ENCODE measurements at regions not wholly inside any gene's neighbourhood (a gene's known extent, or its start where the extent isn't known, plus 50 kb on each side); places are given as distances from the start of the nearest gene placed in this dataset.

DNA sequence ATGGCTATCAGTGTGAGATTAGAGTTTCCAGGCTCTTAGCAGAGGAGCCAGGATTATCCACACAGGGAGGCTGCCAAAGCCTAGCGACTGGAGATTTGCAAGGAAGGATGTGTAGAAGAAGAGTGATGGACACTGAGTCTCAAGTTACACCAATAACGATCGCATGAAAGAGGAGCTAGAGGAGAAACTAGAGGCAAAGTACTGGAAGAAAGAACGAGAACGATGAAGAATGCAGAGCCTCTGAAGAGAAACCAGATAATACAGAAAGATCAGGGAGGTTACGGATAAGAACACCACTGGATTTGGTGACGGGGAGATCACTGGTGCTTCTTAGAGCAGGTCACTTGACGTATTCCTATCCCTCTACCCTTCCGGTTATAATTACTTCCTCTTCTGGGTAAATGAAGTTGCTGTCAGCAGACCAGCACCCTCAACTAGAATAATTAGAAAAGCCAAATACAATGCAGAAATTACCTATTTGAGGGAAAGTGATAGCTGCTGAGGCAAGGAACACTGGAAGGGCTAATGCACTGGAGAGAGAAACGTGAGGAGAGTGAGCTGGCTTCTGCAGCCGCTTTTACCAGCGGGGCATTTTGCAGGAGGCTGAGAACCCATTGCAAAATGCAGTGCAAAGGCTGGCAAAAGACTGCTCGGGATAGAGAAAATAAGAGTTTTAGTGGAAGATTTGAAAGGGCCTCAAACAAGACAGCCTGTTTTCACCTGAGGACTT is 93.1 kb upstream of the HIF1A start:
- Histone ChIP-seq H3K4me2 (ENCODE audit: low read depth, low read length) (no peak overlapping the region), H2AK9ac (replicated peaks; ENCODE audit: low read depth, low read length, poor library complexity) (no peak overlapping the region)
- intact Hi-C loops (cut with micrococcal nuclease): no loop called here

More for the DNA sequence above, 93.1 kb upstream of the HIF1A start:
- H3K27me3 ChIP-seq (ENCODE audit: control insufficient read depth, insufficient read depth, low read length): no peaks in the 10 kb centered on the region
- dilution Hi-C loops (cut with HindIII; ENCODE audit: low sequenced_read_pairs, unreplicated experiment): no loop called here
- H3K4ac ChIP-seq (ENCODE audit: low read depth, low read length): no peak overlapping the region
- no peaks in the 10 kb centered on the region for H3K9me3 ChIP-seq (ENCODE audit: control insufficient read depth, insufficient read depth, low read length)
- no peak overlapping the region for H3K27ac ChIP-seq (ENCODE audit: insufficient read depth, low read length)
- no peak overlapping the region for H3K14ac ChIP-seq (replicated peaks; ENCODE audit: low read depth, low read length)
- H3K9me1 ChIP-seq (ENCODE audit: insufficient read depth, low read length): 0 out of 2 replicates have a peak, but pooled peaks cover 2% of the 10 kb centered on the region
- ChIA-PET CTCF (no interaction called here), POLR2A (ENCODE audit: unreplicated experiment) (no interaction called here)
- no peak overlapping the region for H2BK5ac ChIP-seq (ENCODE audit: low read depth, low read length, poor library complexity, severe bottlenecking)
- H3K18ac ChIP-seq (ENCODE audit: low read depth, low read length): peak overlapping the region; percentile 75; the same call in 1 of the 2 replicates
- no peak overlapping the region for H2BK20ac ChIP-seq (ENCODE audit: low read depth, low read length)
- no peaks in the 10 kb centered on the region for H4K20me1 ChIP-seq (ENCODE audit: insufficient read depth, low read length)
- in situ Hi-C loops (cut with MboI; ENCODE audit: low sequenced_read_pairs): no loop called here
- BruUV-seq (replicated peaks): no TSS peak
- no peaks in the 10 kb centered on the region for H3K79me1 ChIP-seq (ENCODE audit: low read depth in 1 of 2, low read length in 2 of 2)
- no peak overlapping the region for H3K56ac ChIP-seq (ENCODE audit: extremely low read depth, insufficient read depth, low read length)
- no peak overlapping the region for H2BK15ac ChIP-seq (ENCODE audit: low read depth, low read length)
- no peak overlapping the region for H2BK120ac ChIP-seq (ENCODE audit: low read depth, low read length)
- H4K5ac ChIP-seq (ENCODE audit: low read depth, low read length): no peak overlapping the region; the same call in 1 of the 2 replicates
- WGBS, 2 experiments (ENCODE audit: extremely low coverage in 2 of 2, insufficient read length in 1 of 2): 72% methylated on average over 7 of the region's 13 CpGs; no CpG with 5 or more reads in 1 of the 2 experiments
- no peak overlapping the region for H4K91ac ChIP-seq (ENCODE audit: insufficient read depth, low read depth, low read length)
- no peak overlapping the region for H3K9ac ChIP-seq (ENCODE audit: low read depth, low read length)
- H2AFZ ChIP-seq (replicated peaks; ENCODE audit: low read length, poor library complexity): no peak overlapping the region
- H3K4me1 ChIP-seq (ENCODE audit: control insufficient read depth, insufficient read depth, low read length): peaks cover 6% of the 10 kb centered on the region; the same call in 1 of the 2 replicates
- TF ChIP-seq RAD21 (IDR thresholded peaks at IDR 0.05; ENCODE audit: low read length) (no peak), MAFK (IDR thresholded peaks at IDR 0.05; ENCODE audit: low read depth, low read length) (no peak), CHD1 (IDR thresholded peaks at IDR 0.05; ENCODE audit: low read depth, low read length) (no peak), MXI1 (IDR thresholded peaks at IDR 0.05; ENCODE audit: borderline replicate concordance, low read depth, low read length) (no peak)
- no peak overlapping the region; the same call in 1 of the 2 replicates for H2AK5ac ChIP-seq (ENCODE audit: low read depth, low read length)
- no peak overlapping the region for H3K4me3 ChIP-seq (ENCODE audit: insufficient read depth, low read depth, low read length)
- H4K8ac ChIP-seq (ENCODE audit: low read depth in 2 of 2, low read length in 2 of 2): no peak overlapping the region
- DNase-seq (no peak), ATAC-seq (ENCODE audit: low read depth) (peak; percentile 35; the same call in 1 of the 2 replicates)
- H3K23ac ChIP-seq (ENCODE audit: low read depth, low read length): no peak overlapping the region
- no peaks in the 10 kb centered on the region for H3K36me3 ChIP-seq (ENCODE audit: control insufficient read depth, insufficient read depth, low read length)
